IMR-90 (cell line): ENCODE measurements at regions not wholly inside any gene's neighbourhood (a gene's known extent, or its start where the extent isn't known, plus 50 kb on each side); places are given as distances from the start of the nearest gene placed in this dataset.

ENCODE experiments used
- ATAC-seq: fragments of 200-7000 bp; cut with Tn5 transposase; 2 replicates; pipeline ENCODE4 v1.9.1; 2020; ENCODE audit warnings: low read depth, mild to moderate bottlenecking, moderate library complexity
- BruUV-seq: library from RNA; stranded (reverse); fragments of 400-500 nt; replicated peaks from 2 replicates; lab custom pipeline; 2021; lab: Mats Ljungman, UMichigan
- CTCF ChIA-PET: fragments of 300-600 bp; formaldehyde crosslinking; extraction: SDS; loops from one replicate; lab custom pipeline; 2021; ENCODE audit warnings: antibody characterized with exemption; lab: Yijun Ruan, JAX
- POLR2A ChIA-PET: fragments of 300-600 bp; sonication (Branson Sonifier 250); formaldehyde crosslinking; loops from one replicate; lab custom pipeline; 2022; ENCODE audit warnings: antibody characterized with exemption; ENCODE audit not compliant: unreplicated experiment; lab: Charles Lee
- DNase-seq: peaks from one replicate; pipeline ENCODE4 v3.0.0; 2013
- H2AFZ ChIP-seq: replicated peaks from 2 replicates; pipeline ENCODE3; 2013; ENCODE audit warnings: low read length, mild to moderate bottlenecking; ENCODE audit not compliant: poor library complexity
- H2AK5ac ChIP-seq: 2 replicates; pipeline ENCODE4 v1.6.1; 2013; ENCODE audit warnings: low read depth, low read length, inconsistent platforms
- H2AK9ac ChIP-seq: replicated peaks from 2 replicates; pipeline ENCODE3; 2013; ENCODE audit warnings: mild to moderate bottlenecking, low read depth, low read length, moderate library complexity; ENCODE audit not compliant: poor library complexity
- H2BK120ac ChIP-seq: 2 replicates; pipeline ENCODE4 v1.6.1; 2013; ENCODE audit warnings: low read depth, low read length, inconsistent platforms
- H2BK15ac ChIP-seq: 3 replicates; pipeline ENCODE4 v1.6.1; 2013; ENCODE audit warnings: low read depth, low read length, inconsistent platforms
- H2BK20ac ChIP-seq: 2 replicates; pipeline ENCODE4 v1.6.1; 2013; ENCODE audit warnings: low read depth, mild to moderate bottlenecking, inconsistent platforms, low read length, moderate library complexity
- H2BK5ac ChIP-seq: 2 replicates; pipeline ENCODE4 v1.6.1; 2013; ENCODE audit warnings: mild to moderate bottlenecking, low read depth, low read length, inconsistent platforms; ENCODE audit not compliant: poor library complexity, severe bottlenecking
- H3K14ac ChIP-seq: replicated peaks from 2 replicates; pipeline ENCODE4 v1.6.1; 2013; ENCODE audit warnings: low read depth, low read length, inconsistent platforms
- H3K18ac ChIP-seq: 2 replicates; pipeline ENCODE4 v1.6.1; 2013; ENCODE audit warnings: low read depth, low read length, control low read depth
- H3K23ac ChIP-seq: 2 replicates; pipeline ENCODE4 v1.6.1; 2013; ENCODE audit warnings: low read depth, low read length, inconsistent platforms
- H3K27ac ChIP-seq: 2 replicates; pipeline ENCODE4 v1.5.1; 2013; ENCODE audit warnings: mild to moderate bottlenecking, control low read depth, low read length; ENCODE audit not compliant: insufficient read depth
- H3K27me3 ChIP-seq: 2 replicates; pipeline ENCODE4 v1.6.1; 2013; ENCODE audit warnings: low read length; ENCODE audit not compliant: control insufficient read depth, insufficient read depth
- H3K36me3 ChIP-seq: 2 replicates; pipeline ENCODE4 v1.6.1; 2013; ENCODE audit warnings: low read length, mixed read lengths; ENCODE audit not compliant: control insufficient read depth, insufficient read depth
- H3K4ac ChIP-seq: 2 replicates; pipeline ENCODE4 v1.6.1; 2013; ENCODE audit warnings: low read depth, low read length, inconsistent platforms
- H3K4me1 ChIP-seq: 2 replicates; pipeline ENCODE4 v1.6.1; 2013; ENCODE audit warnings: low read length, mixed read lengths; ENCODE audit not compliant: control insufficient read depth, insufficient read depth
- H3K4me2 ChIP-seq: 2 replicates; pipeline ENCODE4 v1.6.1; 2013; ENCODE audit warnings: low read depth, mild to moderate bottlenecking, control low read depth, low read length, moderate library complexity
- H3K4me3 ChIP-seq: 2 replicates; pipeline ENCODE4 v1.5.1; 2013; ENCODE audit warnings: low read depth, mild to moderate bottlenecking, control low read depth, low read length, moderate library complexity; ENCODE audit not compliant: insufficient read depth
- H3K56ac ChIP-seq: 2 replicates; pipeline ENCODE4 v1.6.1; 2013; ENCODE audit warnings: low read length, inconsistent platforms; ENCODE audit not compliant: insufficient read depth; ENCODE audit errors: extremely low read depth
- H3K79me1 ChIP-seq, 2 experiments: 2 replicates each; pipeline ENCODE4 v1.6.1; 2013; ENCODE audit warnings: low read length in 2 of 2, inconsistent platforms in 1 of 2, low read depth in 1 of 2
- H3K9ac ChIP-seq: 2 replicates; pipeline ENCODE4 v1.6.1; 2013; ENCODE audit warnings: low read depth, low read length, control low read depth
- H3K9me1 ChIP-seq: 2 replicates; pipeline ENCODE4 v1.6.1; 2013; ENCODE audit warnings: low read length, inconsistent platforms; ENCODE audit not compliant: insufficient read depth
- H3K9me3 ChIP-seq: 2 replicates; pipeline ENCODE4 v1.6.1; 2013; ENCODE audit warnings: low read length; ENCODE audit not compliant: control insufficient read depth, insufficient read depth
- H4K20me1 ChIP-seq: 2 replicates; pipeline ENCODE4 v1.6.1; 2013; ENCODE audit warnings: low read length, inconsistent platforms; ENCODE audit not compliant: insufficient read depth
- H4K5ac ChIP-seq: 2 replicates; pipeline ENCODE4 v1.6.1; 2013; ENCODE audit warnings: mild to moderate bottlenecking, low read depth, low read length, control low read depth
- H4K8ac ChIP-seq, 2 experiments: 2 replicates each; pipeline ENCODE4 v1.6.1; 2013; ENCODE audit warnings: low read depth in 2 of 2, low read length in 2 of 2, control low read depth in 1 of 2, inconsistent platforms in 1 of 2
- H4K91ac ChIP-seq: 2 replicates; pipeline ENCODE4 v1.6.1; 2013; ENCODE audit warnings: low read depth, low read length, inconsistent platforms; ENCODE audit not compliant: insufficient read depth
- BHLHE40 ChIP-seq: fragments of 150-350 bp; IDR thresholded peaks from 2 replicates; pipeline ENCODE4 v1.6.1; 2016; ENCODE audit warnings: mild to moderate bottlenecking, low read depth, low read length
- CEBPB ChIP-seq: IDR thresholded peaks from 2 replicates; pipeline ENCODE4 v1.6.1; 2012; ENCODE audit warnings: low read depth, low read length, improper control_type of control experiment
- CHD1 ChIP-seq: IDR thresholded peaks from 2 replicates; pipeline ENCODE4 v1.6.1; 2012; ENCODE audit warnings: low read depth, low read length, improper control_type of control experiment
- FOS ChIP-seq: fragments of 150-350 bp; IDR thresholded peaks from 2 replicates; pipeline ENCODE4 v1.6.1; 2016; ENCODE audit warnings: low read depth, low read length
- MAFK ChIP-seq: IDR thresholded peaks from 2 replicates; pipeline ENCODE4 v1.6.1; 2012; ENCODE audit warnings: low read depth, low read length, improper control_type of control experiment
- MAZ ChIP-seq: IDR thresholded peaks from 2 replicates; pipeline ENCODE4 v1.6.1; 2012; ENCODE audit warnings: low read depth, mild to moderate bottlenecking, low read length, improper control_type of control experiment, moderate library complexity, borderline replicate concordance
- MXI1 ChIP-seq: IDR thresholded peaks from 2 replicates; pipeline ENCODE4 v1.6.1; 2012; ENCODE audit warnings: low read depth, mild to moderate bottlenecking, low read length, moderate library complexity, borderline replicate concordance
- NFE2L2 ChIP-seq: fragments of 150-350 bp; IDR thresholded peaks from 2 replicates; pipeline ENCODE4 v1.6.1; 2016; ENCODE audit warnings: low read depth, mild to moderate bottlenecking, low read length
- POLR2A ChIP-seq: IDR thresholded peaks from 2 replicates; pipeline ENCODE4 v1.6.1; 2012; ENCODE audit warnings: mild to moderate bottlenecking, low read depth, low read length
- RAD21 ChIP-seq: IDR thresholded peaks from 2 replicates; pipeline ENCODE4 v1.6.1; 2012; ENCODE audit warnings: low read length, improper control_type of control experiment
- RCOR1 ChIP-seq: IDR thresholded peaks from 2 replicates; pipeline ENCODE4 v1.6.1; 2012; ENCODE audit warnings: mild to moderate bottlenecking, low read length, improper control_type of control experiment; ENCODE audit not compliant: insufficient replicate concordance
- RFX5 ChIP-seq: IDR thresholded peaks from 2 replicates; pipeline ENCODE4 v1.8.0; 2012; ENCODE audit warnings: low read depth, mild to moderate bottlenecking, low read length, moderate library complexity
- SMC3 ChIP-seq: fragments of 150-350 bp; IDR thresholded peaks from 2 replicates; pipeline ENCODE4 v1.6.1; 2016; ENCODE audit warnings: low read depth, mild to moderate bottlenecking, antibody characterized with exemption, low read length, moderate library complexity
- WGBS, 2 experiments: methylation state at CpG; one replicate each; pipeline versions ENCODE4 v1.1.5 to v1.1.7; 2013; ENCODE audit warnings: missing lambda C conversion rate in 2 of 2; ENCODE audit not compliant: insufficient read length in 1 of 2; ENCODE audit errors: extremely low coverage in 2 of 2; 5-methylcytosine and 5-hydroxymethylcytosine counted together
- dilution Hi-C: fragments of 300-500 bp; cut with HindIII; formaldehyde crosslinking; loops from one replicate; pipeline ENCODE4 v1.14.3; 2018; ENCODE audit warnings: low sequenced_read_pairs; ENCODE audit not compliant: unreplicated experiment
- in situ Hi-C: fragments of 300-500 bp; cut with MboI; formaldehyde crosslinking; loops from 3 replicates; pipeline ENCODE4 v1.14.3; 2019; ENCODE audit warnings: low sequenced_read_pairs, inconsistent platforms, mixed read lengths
- intact Hi-C: fragments of 100-400 bp; cut with micrococcal nuclease; formaldehyde crosslinking; loops from 2 replicates; pipeline ENCODE4 v1.10.0; 2022
- TF ChIP-seq, protein P1 (sequence below): fragments of 150-350 bp; IDR thresholded peaks from 2 replicates; pipeline ENCODE4 v1.6.1; 2017; ENCODE audit warnings: mild to moderate bottlenecking, antibody characterized with exemption, low read length, low read depth
- TF ChIP-seq, protein P2 (sequence below): fragments of 150-350 bp; IDR thresholded peaks from 2 replicates; pipeline ENCODE4 v1.6.1; 2016; ENCODE audit warnings: low read depth, mild to moderate bottlenecking, low read length, moderate library complexity, borderline replicate concordance

DNA sequence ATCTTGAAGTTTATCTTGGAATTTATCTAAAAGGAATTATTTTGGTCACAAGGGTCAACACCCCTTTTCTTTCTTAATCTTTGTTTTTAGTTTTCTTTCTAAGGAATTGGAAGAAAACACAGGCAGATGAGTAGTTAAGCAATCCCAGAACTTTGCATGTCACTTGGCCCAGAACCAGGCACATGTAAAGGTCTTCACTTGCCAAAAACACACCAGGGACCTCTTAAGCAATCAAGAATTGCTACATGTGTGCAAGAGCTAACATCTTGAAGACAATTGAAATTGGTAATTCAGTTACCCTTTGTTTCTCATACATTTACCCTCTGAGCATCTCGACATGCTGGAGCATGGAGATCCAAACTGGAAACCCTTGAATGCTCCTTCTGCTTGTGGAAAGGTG is 114.2 kb downstream of the ZC3H11B start:
- Histone ChIP-seq H3K4ac (no peak overlapping the region), H3K18ac (no peak overlapping the region), H3K14ac (no peak overlapping the region), H3K9ac (no peak overlapping the region), H2AK5ac (no peak overlapping the region), H3K4me1 (no peaks in the 10 kb centered on the region), H4K5ac (no peak overlapping the region), H3K23ac (no peak overlapping the region), H3K27me3 (no peaks in the 10 kb centered on the region), H2AFZ (no peak overlapping the region), H3K36me3 (no peaks in the 10 kb centered on the region), H2AK9ac (no peak overlapping the region), H3K4me2 (no peak overlapping the region), H3K79me1 (no peaks in the 10 kb centered on the region), H3K9me1 (no peaks in the 10 kb centered on the region), H4K20me1 (no peaks in the 10 kb centered on the region), H4K91ac (no peak overlapping the region), H3K4me3 (no peak overlapping the region), H3K27ac (no peak overlapping the region), H4K8ac (no peak overlapping the region), H3K56ac (no peak overlapping the region), H2BK120ac (no peak overlapping the region), H2BK20ac (no peak overlapping the region), H3K9me3 (no peaks in the 10 kb centered on the region), H2BK5ac (no peak overlapping the region), H2BK15ac (no peak overlapping the region)
- BruUV-seq, result no TSS peak
- TF ChIP-seq RAD21 (no peak), NFE2L2 (no peak), RFX5 (no peak), BHLHE40 (no peak), CEBPB (no peak), SMC3 (no peak), POLR2A (no peak), MXI1 (no peak), MAZ (no peak), CHD1 (no peak), RCOR1 (no peak), MAFK (no peak), FOS (no peak)
- TF ChIP-seq, protein P1, sequence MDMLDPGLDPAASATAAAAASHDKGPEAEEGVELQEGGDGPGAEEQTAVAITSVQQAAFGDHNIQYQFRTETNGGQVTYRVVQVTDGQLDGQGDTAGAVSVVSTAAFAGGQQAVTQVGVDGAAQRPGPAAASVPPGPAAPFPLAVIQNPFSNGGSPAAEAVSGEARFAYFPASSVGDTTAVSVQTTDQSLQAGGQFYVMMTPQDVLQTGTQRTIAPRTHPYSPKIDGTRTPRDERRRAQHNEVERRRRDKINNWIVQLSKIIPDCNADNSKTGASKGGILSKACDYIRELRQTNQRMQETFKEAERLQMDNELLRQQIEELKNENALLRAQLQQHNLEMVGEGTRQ, result no peak
- TF ChIP-seq, protein P2, sequence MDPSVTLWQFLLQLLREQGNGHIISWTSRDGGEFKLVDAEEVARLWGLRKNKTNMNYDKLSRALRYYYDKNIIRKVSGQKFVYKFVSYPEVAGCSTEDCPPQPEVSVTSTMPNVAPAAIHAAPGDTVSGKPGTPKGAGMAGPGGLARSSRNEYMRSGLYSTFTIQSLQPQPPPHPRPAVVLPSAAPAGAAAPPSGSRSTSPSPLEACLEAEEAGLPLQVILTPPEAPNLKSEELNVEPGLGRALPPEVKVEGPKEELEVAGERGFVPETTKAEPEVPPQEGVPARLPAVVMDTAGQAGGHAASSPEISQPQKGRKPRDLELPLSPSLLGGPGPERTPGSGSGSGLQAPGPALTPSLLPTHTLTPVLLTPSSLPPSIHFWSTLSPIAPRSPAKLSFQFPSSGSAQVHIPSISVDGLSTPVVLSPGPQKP, result no peak
- intact Hi-C loops, result no loop called here
- dilution Hi-C loops, result no loop called here
- in situ Hi-C loops, result no loop called here
- ChIA-PET POLR2A (no interaction called here), CTCF (no interaction called here)
- WGBS, 2 experiments, result no CpG with 5 or more reads among the region's 1 CpG
- DNase-seq (peak; percentile 2), ATAC-seq (no peak)
